GM23338 (cell line): ENCODE measurements at regions not wholly inside any gene's neighbourhood (a gene's known extent, or its start where the extent isn't known, plus 50 kb on each side); places are given as distances from the start of the nearest gene placed in this dataset.

Source experiments
- ATAC-seq: fragments of 200-7000 bp; cut with Tn5 transposase; 3 replicates; pipeline ENCODE4 v1.9.1; 2020
- DNase-seq: peaks from one replicate; pipeline ENCODE4 v3.0.0-alpha.2; 2015; ENCODE audit warnings: low spot score
- H2AFZ ChIP-seq: fragments of 200-600 bp; sonication (generic); 2 replicates; pipeline ENCODE4 v1.8.0; 2016; ENCODE audit warnings: antibody characterized with exemption, mild to moderate bottlenecking, moderate library complexity
- H3F3A ChIP-seq: fragments of 200-600 bp; sonication (generic); replicated peaks from 2 replicates; pipeline ENCODE4 v1.8.0; 2017; ENCODE audit warnings: antibody characterized with exemption, mixed run types, low read depth
- H3K27ac ChIP-seq: fragments of 200-600 bp; sonication (generic); 2 replicates; pipeline ENCODE4 v1.6.1; 2016; ENCODE audit warnings: low read depth
- H3K27me3 ChIP-seq: fragments of 200-600 bp; sonication (generic); 2 replicates; pipeline ENCODE4 v1.8.0; 2016; ENCODE audit warnings: mild to moderate bottlenecking, mixed run types, moderate library complexity; ENCODE audit not compliant: insufficient read depth
- H3K36me3 ChIP-seq: fragments of 200-600 bp; sonication (generic); 2 replicates; pipeline ENCODE4 v1.8.0; 2016; ENCODE audit warnings: mild to moderate bottlenecking; ENCODE audit not compliant: insufficient read depth
- H3K4me1 ChIP-seq: fragments of 200-600 bp; sonication (generic); 2 replicates; pipeline ENCODE4 v1.8.0; 2016; ENCODE audit warnings: mild to moderate bottlenecking, moderate library complexity; ENCODE audit not compliant: insufficient read depth
- H3K4me2 ChIP-seq: fragments of 200-600 bp; sonication (generic); 2 replicates; pipeline ENCODE4 v1.7.1; 2017; ENCODE audit warnings: mixed run types
- H3K4me3 ChIP-seq: fragments of 200-600 bp; sonication (generic); 2 replicates; pipeline ENCODE4 v1.6.1; 2016; ENCODE audit warnings: mixed run types
- H3K79me2 ChIP-seq: fragments of 200-600 bp; sonication (generic); replicated peaks from 2 replicates; pipeline ENCODE4 v1.8.0; 2017; ENCODE audit warnings: mild to moderate bottlenecking; ENCODE audit not compliant: insufficient read depth
- H3K9me2 ChIP-seq: fragments of 200-600 bp; sonication (generic); 2 replicates; pipeline ENCODE4 v1.8.0; 2017; ENCODE audit not compliant: insufficient read depth
- H4K20me1 ChIP-seq: fragments of 200-600 bp; sonication (generic); replicated peaks from 2 replicates; pipeline ENCODE4 v1.8.0; 2017; ENCODE audit warnings: mild to moderate bottlenecking; ENCODE audit not compliant: insufficient read depth
- H3K27ac Mint-ChIP-seq: 2 replicates; pipeline ENCODE4 v1.8.0; 2020; ENCODE audit warnings: inconsistent platforms, mild to moderate bottlenecking, moderate library complexity, mixed read lengths
- H3K27me3 Mint-ChIP-seq: 3 replicates; pipeline ENCODE4 v1.8.0; 2022; ENCODE audit warnings: low read depth, mild to moderate bottlenecking, moderate library complexity, mixed read lengths, inconsistent platforms; ENCODE audit not compliant: insufficient read depth, poor library complexity
- H3K36me3 Mint-ChIP-seq: 3 replicates; pipeline ENCODE4 v1.8.0; 2021; ENCODE audit warnings: low read depth, mild to moderate bottlenecking, inconsistent platforms, moderate library complexity, mixed read lengths
- H3K4me1 Mint-ChIP-seq: 3 replicates; pipeline ENCODE4 v1.8.0; 2020; ENCODE audit warnings: mild to moderate bottlenecking, inconsistent platforms, mixed read lengths
- H3K4me3 Mint-ChIP-seq: 3 replicates; pipeline ENCODE4 v1.8.0; 2021; ENCODE audit warnings: moderate library complexity, mild to moderate bottlenecking, inconsistent platforms, mixed read lengths
- H3K9me3 Mint-ChIP-seq: 3 replicates; pipeline ENCODE4 v1.8.0; 2020; ENCODE audit warnings: moderate library complexity, mild to moderate bottlenecking, inconsistent platforms, mixed read lengths
- EZH2phosphoT487 ChIP-seq: fragments of 200-600 bp; sonication (generic); IDR thresholded peaks from one replicate; pipeline ENCODE4 v1.8.1; 2018; ENCODE audit warnings: antibody characterized with exemption; ENCODE audit not compliant: unreplicated experiment
- STAT1 ChIP-seq: IDR thresholded peaks from one replicate; pipeline ENCODE4 v1.6.1; 2016; ENCODE audit warnings: antibody characterized with exemption; ENCODE audit not compliant: unreplicated experiment
- ZNF331 ChIP-seq: fragments of 250-450 bp; sonication (Bioruptor Pico); IDR thresholded peaks from 2 replicates; pipeline ENCODE4 v1.5.0; 2020; ENCODE audit warnings: low read depth, mild to moderate bottlenecking, moderate library complexity
- TF ChIP-seq, protein P1 (sequence below): fragments of 250-450 bp; sonication (Bioruptor Pico); IDR thresholded peaks from 2 replicates; pipeline ENCODE4 v1.5.0; 2020; ENCODE audit warnings: mild to moderate bottlenecking, moderate library complexity
- TF ChIP-seq, protein P2 (sequence below): IDR thresholded peaks from 2 replicates; pipeline ENCODE4 v1.6.1; 2016; ENCODE audit warnings: antibody characterized with exemption

DNA sequence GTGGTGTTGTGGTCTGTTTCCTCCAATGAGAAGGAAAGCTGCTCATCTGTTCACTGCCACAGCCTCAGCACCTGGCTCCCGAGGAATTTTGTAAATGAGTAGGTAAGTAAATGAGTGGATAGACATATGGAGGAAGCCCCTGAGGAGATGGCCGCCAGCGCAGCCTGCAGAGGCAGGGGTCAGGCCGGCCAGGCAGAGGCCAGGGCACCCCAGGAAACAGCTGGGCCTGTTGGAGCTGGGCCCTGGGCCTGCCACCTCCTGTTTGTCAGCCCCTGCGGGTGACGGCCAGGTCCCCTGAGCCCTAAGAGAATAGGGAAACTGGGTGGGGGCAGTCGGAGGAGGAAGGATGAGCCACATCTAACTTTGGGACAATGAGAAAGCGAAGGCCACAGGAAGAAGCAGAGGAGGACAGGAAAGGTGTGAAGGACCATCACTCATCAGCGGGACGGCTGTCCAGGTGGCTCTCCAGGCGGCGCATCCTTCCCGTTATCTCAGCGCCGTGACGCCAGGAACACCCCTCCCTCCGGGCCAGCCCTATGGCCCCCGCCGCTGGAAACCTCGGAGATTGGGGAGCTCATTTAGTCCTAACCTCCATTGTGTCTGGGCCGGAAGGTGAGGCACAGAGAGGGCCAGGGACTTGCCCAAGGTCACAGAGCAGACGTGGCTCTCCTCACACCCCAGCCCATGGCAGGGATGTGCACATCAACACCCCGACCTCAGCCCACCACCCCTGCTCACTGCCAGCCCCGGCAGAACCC is 142.3 kb upstream of the UNC5B start:
- Histone ChIP-seq H3K4me1 (no peaks in the 10 kb centered on the region), H3K27ac (no peak overlapping the region), H3K4me3 (no peak overlapping the region), H2AFZ (no peak overlapping the region), H3K27me3 (no peaks in the 10 kb centered on the region), H4K20me1 (no peaks in the 10 kb centered on the region), H3K36me3 (no peaks in the 10 kb centered on the region), H3K79me2 (no peaks in the 10 kb centered on the region), H3K9me2 (no peaks in the 10 kb centered on the region), H3F3A (no peaks in the 10 kb centered on the region), H3K4me2 (no peak overlapping the region)
- no peaks in the 10 kb centered on the region; the same call in 2 of the 3 replicates for H3K9me3 Mint-ChIP-seq
- peaks cover 8% of the 10 kb centered on the region for H3K4me1 Mint-ChIP-seq
- DNase-seq = no peak
- H3K4me3 Mint-ChIP-seq = no peak overlapping the region
- H3K27me3 Mint-ChIP-seq = peaks cover 13% of the 10 kb centered on the region
- ATAC-seq = no peak
- no peak overlapping the region for H3K27ac Mint-ChIP-seq
- TF ChIP-seq, protein P1, sequence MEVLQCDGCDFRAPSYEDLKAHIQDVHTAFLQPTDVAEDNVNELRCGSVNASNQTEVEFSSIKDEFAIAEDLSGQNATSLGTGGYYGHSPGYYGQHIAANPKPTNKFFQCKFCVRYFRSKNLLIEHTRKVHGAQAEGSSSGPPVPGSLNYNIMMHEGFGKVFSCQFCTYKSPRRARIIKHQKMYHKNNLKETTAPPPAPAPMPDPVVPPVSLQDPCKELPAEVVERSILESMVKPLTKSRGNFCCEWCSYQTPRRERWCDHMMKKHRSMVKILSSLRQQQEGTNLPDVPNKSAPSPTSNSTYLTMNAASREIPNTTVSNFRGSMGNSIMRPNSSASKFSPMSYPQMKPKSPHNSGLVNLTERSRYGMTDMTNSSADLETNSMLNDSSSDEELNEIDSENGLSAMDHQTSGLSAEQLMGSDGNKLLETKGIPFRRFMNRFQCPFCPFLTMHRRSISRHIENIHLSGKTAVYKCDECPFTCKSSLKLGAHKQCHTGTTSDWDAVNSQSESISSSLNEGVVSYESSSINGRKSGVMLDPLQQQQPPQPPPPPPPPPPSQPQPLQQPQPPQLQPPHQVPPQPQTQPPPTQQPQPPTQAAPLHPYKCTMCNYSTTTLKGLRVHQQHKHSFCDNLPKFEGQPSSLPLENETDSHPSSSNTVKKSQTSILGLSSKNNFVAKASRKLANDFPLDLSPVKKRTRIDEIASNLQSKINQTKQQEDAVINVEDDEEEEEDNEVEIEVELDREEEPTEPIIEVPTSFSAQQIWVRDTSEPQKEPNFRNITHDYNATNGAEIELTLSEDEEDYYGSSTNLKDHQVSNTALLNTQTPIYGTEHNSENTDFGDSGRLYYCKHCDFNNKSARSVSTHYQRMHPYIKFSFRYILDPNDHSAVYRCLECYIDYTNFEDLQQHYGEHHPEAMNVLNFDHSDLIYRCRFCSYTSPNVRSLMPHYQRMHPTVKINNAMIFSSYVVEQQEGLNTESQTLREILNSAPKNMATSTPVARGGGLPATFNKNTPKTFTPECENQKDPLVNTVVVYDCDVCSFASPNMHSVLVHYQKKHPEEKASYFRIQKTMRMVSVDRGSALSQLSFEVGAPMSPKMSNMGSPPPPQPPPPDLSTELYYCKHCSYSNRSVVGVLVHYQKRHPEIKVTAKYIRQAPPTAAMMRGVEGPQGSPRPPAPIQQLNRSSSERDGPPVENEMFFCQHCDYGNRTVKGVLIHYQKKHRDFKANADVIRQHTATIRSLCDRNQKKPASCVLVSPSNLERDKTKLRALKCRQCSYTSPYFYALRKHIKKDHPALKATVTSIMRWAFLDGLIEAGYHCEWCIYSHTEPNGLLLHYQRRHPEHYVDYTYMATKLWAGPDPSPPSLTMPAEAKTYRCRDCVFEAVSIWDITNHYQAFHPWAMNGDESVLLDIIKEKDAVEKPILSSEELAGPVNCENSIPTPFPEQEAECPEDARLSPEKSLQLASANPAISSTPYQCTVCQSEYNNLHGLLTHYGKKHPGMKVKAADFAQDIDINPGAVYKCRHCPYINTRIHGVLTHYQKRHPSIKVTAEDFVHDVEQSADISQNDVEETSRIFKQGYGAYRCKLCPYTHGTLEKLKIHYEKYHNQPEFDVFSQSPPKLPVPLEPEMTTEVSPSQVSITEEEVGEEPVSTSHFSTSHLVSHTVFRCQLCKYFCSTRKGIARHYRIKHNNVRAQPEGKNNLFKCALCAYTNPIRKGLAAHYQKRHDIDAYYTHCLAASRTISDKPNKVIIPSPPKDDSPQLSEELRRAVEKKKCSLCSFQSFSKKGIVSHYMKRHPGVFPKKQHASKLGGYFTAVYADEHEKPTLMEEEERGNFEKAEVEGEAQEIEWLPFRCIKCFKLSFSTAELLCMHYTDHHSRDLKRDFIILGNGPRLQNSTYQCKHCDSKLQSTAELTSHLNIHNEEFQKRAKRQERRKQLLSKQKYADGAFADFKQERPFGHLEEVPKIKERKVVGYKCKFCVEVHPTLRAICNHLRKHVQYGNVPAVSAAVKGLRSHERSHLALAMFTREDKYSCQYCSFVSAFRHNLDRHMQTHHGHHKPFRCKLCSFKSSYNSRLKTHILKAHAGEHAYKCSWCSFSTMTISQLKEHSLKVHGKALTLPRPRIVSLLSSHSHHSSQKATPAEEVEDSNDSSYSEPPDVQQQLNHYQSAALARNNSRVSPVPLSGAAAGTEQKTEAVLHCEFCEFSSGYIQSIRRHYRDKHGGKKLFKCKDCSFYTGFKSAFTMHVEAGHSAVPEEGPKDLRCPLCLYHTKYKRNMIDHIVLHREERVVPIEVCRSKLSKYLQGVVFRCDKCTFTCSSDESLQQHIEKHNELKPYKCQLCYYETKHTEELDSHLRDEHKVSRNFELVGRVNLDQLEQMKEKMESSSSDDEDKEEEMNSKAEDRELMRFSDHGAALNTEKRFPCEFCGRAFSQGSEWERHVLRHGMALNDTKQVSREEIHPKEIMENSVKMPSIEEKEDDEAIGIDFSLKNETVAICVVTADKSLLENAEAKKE = no peak
- TF ChIP-seq EZH2phosphoT487 = no peak
- H3K36me3 Mint-ChIP-seq = no peaks in the 10 kb centered on the region

DNA sequence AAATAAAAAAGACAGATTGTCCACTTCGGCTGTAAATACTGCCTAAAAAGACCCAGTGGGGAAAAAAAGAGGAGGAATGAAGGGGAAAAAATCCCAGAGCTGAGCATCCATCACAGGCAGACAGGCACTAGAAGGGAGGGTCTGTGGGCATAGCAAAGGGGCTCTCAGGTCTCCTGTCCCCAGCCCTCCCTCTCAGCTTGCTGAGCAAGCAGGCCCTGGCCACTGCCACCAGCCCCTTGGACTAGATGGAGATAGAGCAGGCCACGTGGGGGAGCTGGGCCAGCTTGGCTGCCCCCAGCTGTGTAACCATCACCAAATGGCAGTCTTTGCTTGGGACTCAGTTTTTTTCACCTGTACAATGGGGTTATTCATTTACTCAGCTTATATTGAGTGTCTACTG is 141.6 kb upstream of the UNC5B start:
- no peaks in the 10 kb centered on the region for H3K79me2 ChIP-seq

More for the DNA sequence above, 141.6 kb upstream of the UNC5B start:
- no peak overlapping the region for H2AFZ ChIP-seq
- H3K4me3 Mint-ChIP-seq = no peak overlapping the region
- no peaks in the 10 kb centered on the region; the same call in 2 of the 3 replicates for H3K9me3 Mint-ChIP-seq
- no peaks in the 10 kb centered on the region for H3F3A ChIP-seq
- peaks cover 10% of the 10 kb centered on the region for H3K4me1 Mint-ChIP-seq
- H3K4me1 ChIP-seq = no peaks in the 10 kb centered on the region
- ATAC-seq = no peak
- TF ChIP-seq EZH2phosphoT487 = no peak
- TF ChIP-seq ZNF331 = no peak
- no peak for TF ChIP-seq STAT1
- TF ChIP-seq, protein P2, sequence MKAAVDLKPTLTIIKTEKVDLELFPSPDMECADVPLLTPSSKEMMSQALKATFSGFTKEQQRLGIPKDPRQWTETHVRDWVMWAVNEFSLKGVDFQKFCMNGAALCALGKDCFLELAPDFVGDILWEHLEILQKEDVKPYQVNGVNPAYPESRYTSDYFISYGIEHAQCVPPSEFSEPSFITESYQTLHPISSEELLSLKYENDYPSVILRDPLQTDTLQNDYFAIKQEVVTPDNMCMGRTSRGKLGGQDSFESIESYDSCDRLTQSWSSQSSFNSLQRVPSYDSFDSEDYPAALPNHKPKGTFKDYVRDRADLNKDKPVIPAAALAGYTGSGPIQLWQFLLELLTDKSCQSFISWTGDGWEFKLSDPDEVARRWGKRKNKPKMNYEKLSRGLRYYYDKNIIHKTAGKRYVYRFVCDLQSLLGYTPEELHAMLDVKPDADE = no peak
- no peaks in the 10 kb centered on the region for H4K20me1 ChIP-seq
- no peak overlapping the region for H3K27ac ChIP-seq
- H3K4me2 ChIP-seq = no peak overlapping the region
- H3K36me3 ChIP-seq = no peaks in the 10 kb centered on the region
- no peaks in the 10 kb centered on the region for H3K36me3 Mint-ChIP-seq
- DNase-seq = no peak
- no peak overlapping the region for H3K4me3 ChIP-seq
- no peak overlapping the region for H3K27ac Mint-ChIP-seq
- H3K27me3 ChIP-seq = no peaks in the 10 kb centered on the region
- no peaks in the 10 kb centered on the region for H3K9me2 ChIP-seq
- H3K27me3 Mint-ChIP-seq = peaks cover 13% of the 10 kb centered on the region
